HG03025 (cell line): ENCODE measurements at regions not wholly inside any gene's neighbourhood (a gene's known extent, or its start where the extent isn't known, plus 50 kb on each side); places are given as distances from the start of the nearest gene placed in this dataset.
"Not testable (repeated sequence)": the region's sequence is repeated elsewhere in the genome, so short reads cannot be mapped to it uniquely, and the experiment has no call there.

ENCODE experiments used
- ATAC-seq: cut with Tn5 transposase; IDR thresholded peaks from one replicate; pipeline ENCODE4 v1.9.1; 2021; ENCODE audit warnings: mild to moderate bottlenecking, moderate library complexity; ENCODE audit not compliant: unreplicated experiment, low FRiP score

DNA sequence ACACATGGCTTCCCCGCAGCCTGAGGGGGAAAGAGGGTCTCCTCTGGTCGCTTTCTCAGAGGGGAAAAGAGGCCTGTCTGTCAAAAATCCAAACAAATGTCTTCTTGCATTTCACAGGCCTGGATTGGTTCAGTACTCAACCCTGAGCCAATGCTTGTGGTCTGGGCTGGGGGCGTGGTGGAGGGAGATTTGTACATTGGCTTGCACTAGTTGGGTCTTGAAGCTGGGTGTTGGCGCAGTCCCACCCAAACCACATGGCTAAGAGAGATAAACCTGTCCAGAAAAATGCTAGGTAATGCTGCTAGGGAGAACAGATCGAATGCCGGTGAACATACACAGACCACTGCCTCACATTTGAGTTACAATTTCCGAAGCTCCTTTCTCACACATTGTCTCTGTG lies 461.6 kb downstream of the MED13L start:
- no peak for ATAC-seq

DNA sequence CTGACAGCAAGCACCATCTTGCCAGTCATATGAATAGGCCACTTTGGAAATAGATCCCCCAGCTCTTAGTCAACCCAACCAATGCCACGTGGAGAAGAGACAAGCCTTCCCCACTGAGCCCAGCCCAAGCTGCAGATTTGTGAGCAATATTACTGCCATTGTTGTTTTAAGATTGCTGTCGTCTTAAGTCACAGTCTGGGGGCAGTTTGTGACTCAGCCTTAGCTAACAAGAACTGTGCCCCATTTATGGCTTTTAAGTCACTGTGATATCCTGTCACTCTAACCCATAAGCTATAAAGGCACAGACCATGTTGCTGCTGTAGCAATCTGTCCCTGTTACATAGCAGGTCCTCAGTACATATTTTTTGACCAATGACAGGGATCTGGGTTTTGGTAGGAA lies 464.2 kb downstream of the MED13L start:
- ATAC-seq: no peak

DNA sequence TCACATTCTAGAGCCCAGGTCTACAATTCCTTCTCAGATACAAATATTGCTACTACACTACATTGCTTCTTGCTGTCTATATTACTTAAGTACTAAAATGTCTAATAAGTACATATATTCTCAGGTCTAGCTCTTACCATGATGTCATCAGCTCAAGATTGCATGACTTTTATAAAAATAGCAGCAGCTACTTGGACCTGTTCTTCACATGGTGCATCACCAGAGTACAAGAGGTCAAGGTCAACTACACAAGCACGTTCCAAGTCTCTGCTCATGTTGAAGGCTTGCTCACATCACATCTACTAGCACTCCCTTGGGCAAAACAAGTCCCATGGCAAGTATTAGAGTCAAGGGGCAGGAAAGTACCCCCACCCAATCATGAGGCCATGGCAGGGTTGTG lies 465.6 kb downstream of the MED13L start:
- ATAC-seq: no peak

DNA sequence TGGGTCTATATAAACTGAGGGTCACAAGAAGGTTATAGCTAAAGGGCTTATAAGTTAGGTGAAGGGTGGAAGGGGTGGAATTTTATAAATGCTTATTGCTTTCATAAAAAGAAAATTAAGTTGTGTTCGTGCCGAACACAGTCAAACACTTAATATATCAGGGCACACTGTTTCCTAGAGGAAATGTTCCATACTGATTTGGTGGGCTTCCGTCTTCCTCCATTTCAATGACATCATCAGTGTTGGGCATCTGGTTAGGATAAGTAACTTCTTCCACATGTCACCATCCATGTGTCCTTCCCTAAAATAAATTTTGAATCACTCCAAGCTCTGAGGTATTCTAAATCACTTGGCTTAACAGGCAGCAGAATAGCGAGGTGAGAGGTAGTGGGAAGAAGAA lies 466.4 kb downstream of the MED13L start:
- ATAC-seq: no peak

DNA sequence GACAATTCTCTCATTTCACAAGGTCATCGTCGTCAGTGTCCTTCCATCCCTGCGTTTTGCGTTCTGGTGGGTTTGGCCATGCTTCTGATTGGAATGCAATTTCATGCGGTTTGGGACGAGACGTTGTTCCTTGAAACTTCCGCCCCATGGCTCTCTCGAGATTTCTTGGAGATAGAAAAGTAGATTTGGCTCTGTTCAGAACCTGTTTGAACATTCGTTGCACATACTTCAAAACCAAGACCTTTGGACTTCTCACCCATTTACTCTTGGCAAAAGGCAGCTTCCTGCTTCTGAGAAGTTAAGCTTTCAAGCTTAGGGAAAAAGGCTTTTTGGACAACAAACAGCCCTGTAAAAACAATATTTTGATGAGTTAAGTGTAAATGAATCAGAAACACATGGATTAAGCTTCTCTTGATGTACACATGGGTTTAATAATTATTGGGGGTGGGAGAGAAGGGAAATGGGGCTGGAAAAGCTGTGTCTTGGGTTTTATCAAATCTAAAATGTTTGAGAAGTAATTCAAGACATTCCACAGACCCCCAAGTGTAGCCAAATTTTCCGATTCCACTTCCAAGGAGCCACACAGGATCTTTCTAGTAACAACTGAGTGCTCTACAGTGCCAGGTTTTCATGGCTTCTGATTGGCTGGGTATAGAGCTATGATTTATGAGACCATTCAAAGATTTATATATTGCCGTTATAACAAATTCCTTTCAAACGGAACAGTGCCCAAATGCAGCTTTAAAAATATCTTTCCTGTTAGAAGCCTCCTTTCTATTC lies 467.2 kb downstream of the MED13L start:
- no peak for ATAC-seq

DNA sequence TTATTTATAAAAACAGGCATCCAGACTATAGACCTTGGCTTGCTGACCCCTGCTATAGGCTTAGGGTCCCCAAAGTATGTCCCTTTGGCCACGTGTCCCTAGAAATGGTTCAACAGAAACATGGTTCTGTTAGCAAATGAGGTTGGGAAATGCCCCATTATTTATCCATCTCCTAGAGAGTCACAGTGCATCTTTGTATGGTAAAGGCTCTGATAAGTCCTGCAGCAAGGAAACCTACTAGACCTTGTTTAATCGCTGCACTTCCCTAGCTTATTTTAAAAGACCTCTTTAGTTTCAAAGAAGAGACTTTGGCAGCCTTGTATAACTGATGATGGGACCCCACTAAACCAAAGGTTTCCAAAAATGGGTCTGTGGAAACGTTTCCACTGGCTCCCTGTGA lies 471.5 kb downstream of the MED13L start:
- no peak for ATAC-seq

DNA sequence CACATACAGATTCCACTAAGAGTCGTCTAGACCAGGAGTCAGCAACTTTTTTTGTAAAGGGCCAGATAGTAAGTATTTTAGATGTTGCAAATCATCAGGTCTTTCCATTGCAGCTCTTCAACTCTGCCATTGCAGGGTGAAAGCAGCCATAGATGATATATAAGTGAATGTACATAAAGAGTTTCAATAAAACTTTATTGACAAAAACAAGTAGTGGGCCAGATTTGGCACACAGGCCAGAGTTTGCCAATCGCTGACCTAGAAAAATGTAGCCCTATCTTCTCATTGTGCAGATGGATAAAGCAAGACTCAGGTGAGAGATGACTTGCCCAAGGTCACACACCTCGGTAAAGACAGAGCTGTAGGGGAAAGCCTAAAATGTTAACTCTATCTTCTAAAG lies 474.7 kb downstream of the MED13L start:
- no peak for ATAC-seq

DNA sequence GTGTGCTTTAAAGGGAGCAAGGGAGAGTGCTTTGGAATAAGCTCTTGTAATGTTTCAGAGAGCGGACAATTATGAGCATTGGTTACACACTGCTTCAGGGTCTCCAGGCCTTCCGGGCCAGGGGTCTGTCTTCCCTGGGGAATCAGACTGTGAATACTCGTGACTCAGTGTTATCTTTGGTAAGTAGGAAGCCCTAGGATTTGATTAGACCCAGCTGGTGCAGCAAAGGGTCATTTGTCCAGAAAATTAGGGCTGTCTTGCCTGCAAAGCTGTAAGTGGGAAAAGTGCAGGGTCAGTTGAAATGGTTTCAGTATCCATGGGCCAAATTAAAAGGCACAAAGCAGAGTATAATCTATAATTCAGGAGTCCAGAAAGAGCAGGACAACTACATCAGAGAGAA lies 475.6 kb downstream of the MED13L start:
- ATAC-seq: no peak

DNA sequence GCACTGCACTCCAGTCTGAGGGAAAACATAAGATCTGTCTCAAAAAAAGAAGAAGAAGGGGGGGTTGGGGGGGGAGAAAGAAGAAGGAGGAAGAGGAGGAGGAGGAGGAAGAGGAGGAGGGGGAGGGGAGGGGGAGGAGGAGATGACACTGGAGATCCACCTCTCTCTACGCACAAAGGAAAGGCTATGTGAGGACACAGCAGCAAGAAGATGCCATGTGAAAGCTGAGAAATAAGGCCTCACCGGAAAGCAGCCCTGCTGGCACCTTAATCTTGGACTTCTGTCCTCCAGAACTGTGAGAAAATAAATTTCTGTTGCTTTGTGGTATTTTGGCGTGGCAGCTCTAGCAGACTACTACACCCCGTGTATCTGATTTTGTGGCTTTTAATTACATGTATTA lies 477.9 kb downstream of the MED13L start:
- no peak for ATAC-seq

DNA sequence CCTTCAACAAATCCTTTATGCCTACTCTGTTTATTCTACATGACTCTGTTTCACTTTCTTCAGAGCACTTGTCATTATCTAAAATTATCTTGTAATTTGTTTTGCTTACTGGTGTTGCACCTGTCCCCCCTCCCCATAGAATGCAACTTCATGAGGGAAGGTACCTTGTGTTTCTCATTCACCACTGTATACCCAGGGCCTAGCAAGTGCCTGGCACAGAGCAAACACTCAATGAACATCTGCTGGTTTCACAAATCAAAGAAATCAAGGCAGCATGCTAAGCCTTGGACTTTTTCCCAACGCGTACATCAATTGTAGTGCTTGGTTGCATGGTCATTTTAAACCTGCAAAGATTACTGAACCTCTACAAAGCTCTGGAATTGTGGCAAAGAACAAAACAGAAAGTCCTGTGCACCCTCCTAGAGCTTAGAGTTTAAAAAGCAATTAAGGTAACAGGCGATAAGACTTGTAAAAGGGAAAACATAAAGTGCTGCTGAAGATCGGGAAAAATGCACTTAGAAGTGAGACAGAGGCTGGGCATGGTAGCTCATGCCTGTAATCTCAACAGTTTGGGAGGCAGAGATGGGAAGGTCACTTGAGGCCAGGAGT lies 479.1 kb downstream of the MED13L start:
- no peak for ATAC-seq

DNA sequence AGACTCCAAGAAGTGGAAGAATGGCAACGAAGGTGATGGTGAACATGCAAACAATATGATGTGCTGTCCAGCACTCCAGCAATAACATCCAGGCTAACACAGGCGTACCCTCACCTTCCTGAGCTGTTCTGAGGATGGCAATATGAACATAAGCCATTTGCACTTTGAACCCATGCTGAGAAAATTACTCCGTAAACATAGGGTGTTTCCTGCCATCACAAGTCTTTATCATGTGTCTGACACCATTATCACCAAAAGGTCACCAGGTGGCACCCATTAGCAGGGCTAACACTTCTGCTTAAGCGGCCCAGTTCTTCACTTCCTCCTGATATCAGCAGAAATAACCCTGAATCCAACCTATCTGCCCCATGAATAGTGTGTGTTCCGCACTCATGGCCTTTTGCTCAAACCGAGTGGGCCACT lies 482.8 kb downstream of the MED13L start:
- no peak for ATAC-seq

DNA sequence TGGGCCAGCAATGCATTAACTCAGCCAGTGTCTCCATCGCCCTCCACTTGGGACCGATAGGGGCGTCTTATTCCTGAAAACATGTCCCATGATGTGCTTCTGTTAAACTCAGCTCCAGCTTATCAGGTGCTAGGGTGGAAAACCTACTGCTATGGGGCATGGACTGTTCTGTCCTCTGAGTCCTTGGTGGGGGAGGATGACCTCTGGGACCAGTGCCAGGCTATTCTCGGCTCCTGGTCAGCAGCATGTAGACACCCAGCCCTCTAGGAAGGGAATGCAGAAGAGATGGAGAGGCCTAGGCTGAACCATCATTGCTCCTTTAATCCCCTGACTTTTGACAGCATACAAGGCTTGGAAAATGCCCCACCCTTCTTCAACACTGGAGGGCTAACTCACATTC lies 486.2 kb downstream of the MED13L start:
- ATAC-seq: no peak

DNA sequence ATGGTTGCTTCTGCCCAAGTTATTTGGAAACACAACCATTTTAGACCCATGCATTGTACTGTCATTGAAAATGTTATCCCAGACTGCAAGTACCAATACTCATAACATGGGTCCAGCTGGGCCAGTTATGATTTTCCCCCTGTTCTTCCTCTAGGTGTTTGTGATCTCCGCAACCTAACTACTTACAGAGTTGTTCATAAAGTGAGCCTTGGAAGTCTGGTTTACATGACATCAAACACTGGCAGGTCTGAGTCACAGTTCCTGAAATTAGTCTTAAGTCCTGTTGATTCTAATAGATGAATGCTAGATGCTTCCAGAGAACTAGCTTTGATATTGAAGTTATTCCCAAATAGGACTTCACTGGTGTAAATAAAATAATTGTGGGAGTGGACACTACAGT lies 487.0 kb downstream of the MED13L start:
- ATAC-seq: no peak

DNA sequence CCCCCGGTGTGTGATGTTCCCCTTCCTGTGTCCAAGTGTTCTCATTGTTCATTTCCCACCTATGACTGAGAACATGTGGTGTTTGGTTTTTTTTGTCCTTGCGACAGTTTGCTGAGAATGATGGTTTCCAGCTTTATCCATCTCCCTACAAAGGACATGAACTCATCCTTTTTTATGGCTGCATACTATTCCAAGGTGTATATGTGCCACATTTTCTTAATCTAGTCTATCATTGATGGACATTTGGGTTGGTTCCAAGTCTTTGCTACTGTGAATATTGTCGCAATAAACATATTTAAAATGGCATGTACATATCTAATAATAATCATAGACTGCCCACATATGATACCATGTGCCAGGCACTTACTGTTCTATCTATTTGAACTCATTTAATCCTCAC lies 491.0 kb downstream of the MED13L start:
- ATAC-seq: not testable (repeated sequence)

DNA sequence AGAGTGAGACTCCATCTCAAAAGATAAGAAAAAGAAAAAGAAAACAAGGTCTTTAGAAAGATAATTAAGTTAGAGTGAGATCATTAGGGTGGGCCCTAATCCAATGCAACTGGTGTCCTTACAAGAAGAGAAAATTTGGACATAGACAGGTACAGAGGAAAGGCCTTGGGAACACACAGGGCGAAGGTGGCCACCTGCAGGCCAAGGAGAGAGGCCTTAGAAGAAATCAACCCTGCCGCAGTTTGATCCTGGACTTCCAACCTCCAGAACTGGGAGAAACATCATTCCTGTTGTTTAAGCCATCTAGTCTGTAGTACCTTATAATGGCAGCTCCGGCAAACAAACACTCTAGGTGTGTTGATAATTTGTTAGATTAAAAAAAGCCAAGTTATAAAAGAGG lies 491.9 kb downstream of the MED13L start:
- no peak for ATAC-seq

DNA sequence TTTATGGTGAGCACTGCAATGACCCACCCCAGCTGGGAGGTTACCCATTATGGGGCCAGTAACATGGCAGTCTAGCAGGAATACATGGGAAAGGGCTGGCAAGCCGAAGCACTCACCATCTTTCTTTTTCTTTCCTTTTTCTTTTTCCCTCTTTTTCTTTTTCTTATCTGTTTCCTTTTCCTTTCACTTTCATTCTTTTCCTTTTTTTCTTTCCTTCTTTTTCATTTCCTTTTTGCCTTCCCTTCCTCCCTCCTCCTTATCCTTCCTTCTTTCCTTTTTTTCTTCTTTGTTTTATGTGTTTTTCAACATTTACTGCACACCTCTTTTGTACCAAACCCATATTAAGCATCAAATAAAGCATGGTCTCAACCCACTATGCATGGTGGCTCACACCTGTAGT lies 501.1 kb downstream of the MED13L start:
- no peak for ATAC-seq

DNA sequence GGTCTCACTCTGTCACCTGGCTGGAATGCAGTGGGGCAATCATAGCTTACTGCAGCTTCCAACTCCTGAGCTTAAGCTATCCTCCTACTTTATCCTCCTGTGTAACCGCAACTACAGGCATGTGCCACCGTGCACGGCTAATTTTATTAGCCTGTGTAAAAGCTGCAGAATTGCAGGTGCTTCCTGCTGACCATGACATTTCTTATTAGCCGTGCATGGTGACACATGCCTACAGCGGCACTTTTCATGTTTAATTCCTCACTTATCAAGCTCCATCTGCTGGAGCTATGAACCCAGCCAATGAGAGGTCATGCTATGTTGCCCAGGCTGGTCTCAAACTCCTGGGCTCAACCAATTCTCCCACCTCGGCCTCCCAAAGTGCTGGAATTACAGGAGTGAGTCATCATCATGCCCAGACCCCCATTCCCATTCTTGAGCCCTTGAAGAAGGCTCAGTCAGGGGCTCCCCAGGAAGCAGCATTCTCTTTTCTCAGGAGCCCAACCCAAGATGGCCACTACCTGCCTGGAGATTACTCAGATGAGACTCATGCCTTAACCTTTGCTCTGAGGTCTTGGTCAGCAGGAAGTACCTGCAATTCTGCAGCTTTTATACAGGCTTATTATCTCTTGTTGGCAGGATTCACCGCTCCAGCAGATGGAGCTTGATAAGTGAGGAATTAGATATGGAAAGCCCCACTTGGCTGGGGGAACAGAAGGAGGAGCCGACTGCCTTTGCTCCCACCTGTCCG lies 503.2 kb downstream of the MED13L start:
- no peak for ATAC-seq

DNA sequence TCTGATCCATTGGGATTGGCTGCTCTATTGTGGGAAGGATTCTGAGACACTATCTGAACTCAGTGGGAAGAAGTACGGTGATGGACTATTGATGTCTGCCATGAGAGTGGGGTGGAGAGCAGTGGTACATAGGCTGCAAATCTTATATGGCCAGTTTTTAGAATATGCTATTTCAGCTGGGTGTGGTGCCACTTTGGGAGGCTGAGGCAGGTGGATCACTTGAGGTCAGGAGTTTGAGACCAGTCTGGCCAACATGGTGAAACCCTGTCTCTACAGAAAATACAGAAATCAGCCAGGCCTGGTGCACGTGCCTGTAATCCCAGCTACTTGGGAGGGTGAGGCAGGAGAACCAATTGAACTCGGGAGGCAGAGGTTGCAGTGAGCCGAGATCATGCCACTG lies 505.9 kb downstream of the MED13L start:
- no peak for ATAC-seq

DNA sequence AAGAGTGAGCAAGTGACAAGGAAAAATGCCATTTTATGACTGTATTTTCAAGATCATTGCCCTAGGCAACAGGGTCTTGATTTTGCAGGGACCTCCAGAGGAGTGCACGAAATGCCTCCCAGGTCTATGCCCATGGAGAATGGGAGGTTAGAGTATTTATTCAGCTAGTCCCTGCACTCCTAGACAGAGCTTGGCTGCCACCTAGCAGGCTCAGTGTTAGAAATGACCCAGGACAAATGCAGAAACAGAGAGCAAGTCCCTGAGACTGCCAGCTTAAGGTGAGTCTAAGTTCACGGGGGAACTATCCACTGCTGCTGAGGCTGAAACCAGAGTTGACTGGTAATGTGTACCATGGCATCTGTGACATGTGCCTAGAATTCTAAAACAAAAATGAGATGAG lies 506.4 kb downstream of the MED13L start:
- no peak for ATAC-seq

DNA sequence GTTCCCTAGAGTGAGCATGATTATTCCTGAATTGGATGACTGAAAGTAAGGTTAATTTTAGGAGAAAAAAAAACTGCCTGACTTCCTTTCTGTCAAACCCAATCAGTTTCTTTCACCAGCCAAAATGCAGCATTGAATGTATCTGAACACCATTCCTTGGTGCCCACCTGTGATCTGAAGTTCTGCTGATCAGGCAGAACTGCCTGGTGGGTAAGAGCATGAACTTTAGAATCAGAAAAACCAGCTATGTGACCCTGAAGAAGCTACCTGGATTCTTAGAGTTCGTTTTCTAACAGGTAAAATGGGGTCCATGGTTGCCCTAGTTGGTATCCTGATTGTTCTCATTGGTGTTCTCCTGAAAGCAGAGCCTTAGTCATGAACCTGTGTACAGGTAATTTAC lies 506.9 kb downstream of the MED13L start:
- no peak for ATAC-seq

DNA sequence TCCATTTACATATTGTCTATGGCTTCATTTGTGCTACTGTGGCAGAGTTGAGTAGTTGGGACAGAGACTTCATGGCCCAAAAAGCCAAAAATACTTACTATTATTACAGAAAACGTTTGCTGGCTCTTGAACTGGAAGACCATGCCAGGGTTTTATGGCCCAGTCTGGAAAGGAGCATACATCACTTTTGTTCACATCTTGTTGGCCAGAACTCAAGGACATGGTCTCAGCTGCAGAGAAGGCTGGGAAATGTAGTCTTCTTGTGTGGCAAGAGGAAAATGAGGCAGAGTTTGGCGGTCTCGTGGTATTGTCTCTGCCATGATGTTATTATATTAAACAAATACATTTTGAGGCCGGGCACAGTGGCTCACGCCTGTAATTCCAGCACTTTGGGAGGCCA lies 509.6 kb downstream of the MED13L start:
- no peak for ATAC-seq
